ENCODE measurements at regions not wholly inside any gene's neighbourhood (a gene's known extent, or its start where the extent isn't known, plus 50 kb on each side); places are given as distances from the start of the nearest gene placed in this dataset.

DNA sequence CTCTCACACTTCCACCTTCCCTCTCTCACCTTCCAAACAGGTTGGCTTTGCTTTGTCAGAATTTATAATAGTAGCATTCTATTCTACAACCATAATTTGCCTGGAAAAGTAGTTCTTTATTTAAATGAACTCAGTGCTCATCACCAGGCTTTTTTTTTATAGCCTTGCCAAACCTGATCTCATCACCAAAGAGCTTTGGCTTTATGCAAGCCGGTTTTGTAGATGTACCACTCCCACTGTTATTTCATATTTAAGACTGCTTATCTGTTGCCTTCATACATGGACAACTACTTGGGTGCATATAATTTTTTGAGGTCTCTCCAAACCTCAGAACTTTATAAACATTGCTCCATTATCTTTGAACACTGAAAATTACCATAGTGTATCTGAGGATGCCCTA, 246.1 kb upstream of the PPP2R3A start:
- TF ChIP-seq, protein P1, sequence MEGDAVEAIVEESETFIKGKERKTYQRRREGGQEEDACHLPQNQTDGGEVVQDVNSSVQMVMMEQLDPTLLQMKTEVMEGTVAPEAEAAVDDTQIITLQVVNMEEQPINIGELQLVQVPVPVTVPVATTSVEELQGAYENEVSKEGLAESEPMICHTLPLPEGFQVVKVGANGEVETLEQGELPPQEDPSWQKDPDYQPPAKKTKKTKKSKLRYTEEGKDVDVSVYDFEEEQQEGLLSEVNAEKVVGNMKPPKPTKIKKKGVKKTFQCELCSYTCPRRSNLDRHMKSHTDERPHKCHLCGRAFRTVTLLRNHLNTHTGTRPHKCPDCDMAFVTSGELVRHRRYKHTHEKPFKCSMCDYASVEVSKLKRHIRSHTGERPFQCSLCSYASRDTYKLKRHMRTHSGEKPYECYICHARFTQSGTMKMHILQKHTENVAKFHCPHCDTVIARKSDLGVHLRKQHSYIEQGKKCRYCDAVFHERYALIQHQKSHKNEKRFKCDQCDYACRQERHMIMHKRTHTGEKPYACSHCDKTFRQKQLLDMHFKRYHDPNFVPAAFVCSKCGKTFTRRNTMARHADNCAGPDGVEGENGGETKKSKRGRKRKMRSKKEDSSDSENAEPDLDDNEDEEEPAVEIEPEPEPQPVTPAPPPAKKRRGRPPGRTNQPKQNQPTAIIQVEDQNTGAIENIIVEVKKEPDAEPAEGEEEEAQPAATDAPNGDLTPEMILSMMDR (IDR thresholded peaks at IDR 0.05): no peak
- no peak for TF ChIP-seq POLR2A (IDR thresholded peaks at IDR 0.05)
